ENCODE measurements at regions not wholly inside any gene's neighbourhood (a gene's known extent, or its start where the extent isn't known, plus 50 kb on each side); places are given as distances from the start of the nearest gene placed in this dataset.

DNA sequence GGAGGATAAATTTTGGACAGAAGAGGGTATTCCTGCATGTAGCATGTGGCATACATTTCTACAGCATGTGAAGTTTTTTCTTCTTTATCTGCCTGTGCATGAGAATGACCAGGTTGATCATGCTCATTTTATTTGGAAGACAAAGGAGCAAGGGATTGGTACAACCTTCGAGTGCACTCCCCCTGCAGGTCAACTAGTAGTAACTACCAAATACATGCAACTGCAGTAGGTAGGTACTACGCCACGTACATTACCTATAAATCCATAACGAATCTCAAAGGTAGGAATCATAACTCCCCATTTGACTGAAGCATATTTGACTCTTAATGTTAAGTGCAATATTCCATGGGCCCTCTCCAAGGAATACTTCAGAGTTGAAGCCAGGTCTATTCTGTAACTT, 763.9 kb downstream of the TSN start (continued):
- TF ChIP-seq ZNF26 (tag by site-specific recombination; IDR thresholded peaks at IDR 0.05): no peak
- no peak for TF ChIP-seq ZNF580 (tag by site-specific recombination; IDR thresholded peaks at IDR 0.05)
- no peak for TF ChIP-seq ZNF146 (tag by site-specific recombination; IDR thresholded peaks at IDR 0.05)

DNA sequence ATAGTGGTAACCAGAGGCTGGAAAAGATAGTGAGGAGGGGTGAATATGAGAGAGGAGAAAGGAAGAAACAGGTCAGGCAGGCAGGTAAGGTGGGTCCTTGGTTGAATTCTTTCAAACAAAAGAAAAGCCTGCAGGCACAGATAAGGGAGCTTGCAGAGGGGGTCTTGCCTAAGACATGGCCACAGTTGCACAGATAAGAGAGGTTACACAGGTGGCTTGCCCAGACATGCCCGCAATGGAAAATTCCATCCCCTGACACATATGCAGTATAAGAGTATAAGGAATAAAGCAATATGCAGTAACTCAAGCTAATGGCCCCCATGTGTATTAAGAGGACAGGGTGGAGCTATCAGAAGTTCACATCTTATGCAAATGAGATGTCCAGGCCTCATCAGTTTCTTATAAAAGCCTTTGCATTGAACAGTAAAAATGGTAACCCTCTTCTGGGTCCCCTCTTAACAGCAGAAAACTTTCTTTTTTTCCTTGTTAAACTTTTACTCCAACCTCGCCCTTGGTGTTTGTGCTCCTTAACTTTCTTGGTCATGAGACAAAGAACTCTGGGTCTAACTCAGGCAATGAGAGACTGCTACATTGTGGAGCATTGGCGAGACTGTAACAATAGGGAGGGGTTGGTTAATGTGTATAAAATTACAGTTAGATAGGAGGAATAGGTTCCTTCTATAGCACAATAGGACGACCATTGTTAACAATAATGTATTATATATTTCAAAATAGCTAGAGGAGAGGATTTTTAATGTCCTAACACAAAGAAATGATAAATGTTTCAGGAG, 764.6 kb downstream of the TSN start:
- Histone ChIP-seq H3K9me3 (ENCODE audit: control insufficient read depth, insufficient read depth, low read depth, low read length) (no peaks in the 10 kb centered on the region), H3K4me3 (ENCODE audit: low read depth, low read length) (no peak overlapping the region), H3K4me1 (ENCODE audit: control insufficient read depth, insufficient read depth, low read length) (no peaks in the 10 kb centered on the region), H3K36me3 (ENCODE audit: control insufficient read depth in 2 of 2, insufficient read depth in 1 of 2, low read length in 2 of 2) (no peaks in the 10 kb centered on the region), H3K27ac (ENCODE audit: extremely low read depth, low read depth, low read length) (no peak overlapping the region)
- POLR2A ChIA-PET: no interaction called here
- CTCF ChIA-PET: interaction anchor here (0.5 kb wide), 1 partner anchor 26 kb away, joined by 3 read pairs; no protein-coding TSS in a partner anchor
- TF ChIP-seq, protein P1, sequence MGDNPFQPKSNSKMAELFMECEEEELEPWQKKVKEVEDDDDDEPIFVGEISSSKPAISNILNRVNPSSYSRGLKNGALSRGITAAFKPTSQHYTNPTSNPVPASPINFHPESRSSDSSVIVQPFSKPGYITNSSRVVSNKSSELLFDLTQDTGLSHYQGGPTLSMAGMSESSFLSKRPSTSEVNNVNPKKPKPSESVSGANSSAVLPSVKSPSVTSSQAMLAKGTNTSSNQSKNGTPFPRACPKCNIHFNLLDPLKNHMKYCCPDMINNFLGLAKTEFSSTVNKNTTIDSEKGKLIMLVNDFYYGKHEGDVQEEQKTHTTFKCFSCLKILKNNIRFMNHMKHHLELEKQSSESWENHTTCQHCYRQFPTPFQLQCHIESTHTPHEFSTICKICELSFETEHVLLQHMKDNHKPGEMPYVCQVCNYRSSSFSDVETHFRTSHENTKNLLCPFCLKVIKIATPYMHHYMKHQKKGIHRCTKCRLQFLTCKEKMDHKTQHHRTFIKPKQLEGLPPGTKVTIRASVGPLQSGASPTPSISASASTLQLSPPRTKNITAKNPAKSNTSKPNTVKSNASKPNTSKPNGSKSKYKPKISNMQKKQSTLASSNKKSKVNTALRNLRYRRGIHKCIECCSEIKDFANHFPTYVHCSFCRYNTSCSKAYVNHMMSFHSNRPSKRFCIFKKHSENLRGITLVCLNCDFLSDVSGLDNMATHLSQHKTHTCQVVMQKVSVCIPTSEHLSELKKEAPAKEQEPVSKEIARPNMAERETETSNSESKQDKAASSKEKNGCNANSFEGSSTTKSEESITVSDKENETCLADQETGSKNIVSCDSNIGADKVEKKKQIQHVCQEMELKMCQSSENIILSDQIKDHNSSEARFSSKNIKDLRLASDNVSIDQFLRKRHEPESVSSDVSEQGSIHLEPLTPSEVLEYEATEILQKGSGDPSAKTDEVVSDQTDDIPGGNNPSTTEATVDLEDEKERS (tag by site-specific recombination; IDR thresholded peaks at IDR 0.05): no peak
- TF ChIP-seq SETDB1 (IDR thresholded peaks at IDR 0.05; ENCODE audit: insufficient read length, low read length): peak; percentile 72

- POLR2A ChIA-PET: no interaction called here
- no peaks in the 10 kb centered on the region for H3K36me3 ChIP-seq (ENCODE audit: control insufficient read depth in 2 of 2, insufficient read depth in 1 of 2, low read length in 2 of 2)
- no peak overlapping the region for H3K4me3 ChIP-seq (ENCODE audit: low read depth, low read length)
- H3K4me1 ChIP-seq (ENCODE audit: control insufficient read depth, insufficient read depth, low read length): no peaks in the 10 kb centered on the region
- H3K27ac ChIP-seq (ENCODE audit: extremely low read depth, low read depth, low read length): no peak overlapping the region
- CTCF ChIA-PET: no interaction called here
- H3K9me3 ChIP-seq (ENCODE audit: control insufficient read depth, insufficient read depth, low read depth, low read length): no peaks in the 10 kb centered on the region
- TF ChIP-seq KLF16 (tag by site-specific recombination; IDR thresholded peaks at IDR 0.05) (no peak), ZNF549 (tag by site-specific recombination; IDR thresholded peaks at IDR 0.05) (no peak), SETDB1 (IDR thresholded peaks at IDR 0.05; ENCODE audit: insufficient read length, low read length) (no peak), ZNF423 (tag by site-specific recombination; IDR thresholded peaks at IDR 0.05) (no peak), ZNF580 (tag by site-specific recombination; IDR thresholded peaks at IDR 0.05) (no peak), ZNF354C (tag by site-specific recombination; IDR thresholded peaks at IDR 0.05; ENCODE audit: borderline replicate concordance, low read depth) (no peak), ZNF645 (tag by site-specific recombination; IDR thresholded peaks at IDR 0.05) (no peak), YY1 (tag by site-specific recombination; IDR thresholded peaks at IDR 0.05) (no peak), ZNF48 (tag by site-specific recombination; IDR thresholded peaks at IDR 0.05) (no peak), ZNF341 (tag by site-specific recombination; IDR thresholded peaks at IDR 0.05; ENCODE audit: low read depth) (no peak), HOXA7 (CRISPR knock-in tag; IDR thresholded peaks at IDR 0.05; ENCODE audit: borderline replicate concordance) (no peak), ZIC2 (tag by site-specific recombination; IDR thresholded peaks at IDR 0.05) (no peak)
Observed at GRCh38 chr2:122523143-122523542, 767.7 kb downstream of the TSN start.
